HepG2 (cell line): ENCODE measurements at regions not wholly inside any gene's neighbourhood (a gene's known extent, or its start where the extent isn't known, plus 50 kb on each side); places are given as distances from the start of the nearest gene placed in this dataset.

Source experiments
- ATAC-seq: fragments of 200-7000 bp; cut with Tn5 transposase; 3 replicates; pipeline ENCODE4 v1.9.1; 2020; ENCODE audit warnings: mild to moderate bottlenecking, moderate library complexity
- BruUV-seq: library from RNA; stranded (reverse); fragments of 400-500 nt; replicated peaks from 2 replicates; lab custom pipeline; 2021; lab: Mats Ljungman, UMichigan
- CTCF ChIA-PET: fragments of 300-600 bp; formaldehyde crosslinking; extraction: SDS; loops from one replicate; lab custom pipeline; 2021; ENCODE audit warnings: low total read pairs, inconsistent platforms, low intra/inter-chr PET ratio; lab: Yijun Ruan, JAX
- POLR2A ChIA-PET: fragments of 350-600 bp; sonication (Branson Sonifier 250); formaldehyde crosslinking; loops from one replicate; lab custom pipeline; 2020; ENCODE audit warnings: antibody characterized with exemption, inconsistent platforms; lab: Yijun Ruan, JAX
- DNase-seq: peaks from one replicate; pipeline ENCODE4 v3.0.0-alpha.2; 2015; ENCODE audit warnings: low spot score
- FAIRE-seq: peaks from 3 replicates; lab custom pipeline; 2011; peaks lifted over from hg19 to GRCh38; lab: Jason Lieb, UNC
- H2AFZ ChIP-seq: one replicate; pipeline ENCODE4 v1.6.1; 2011; ENCODE audit warnings: low read length, inconsistent platforms
- H3K27ac ChIP-seq: fragments of 300-600 bp; 3 replicates; pipeline ENCODE4 v1.8.0; 2011; ENCODE audit warnings: mixed run types, mild to moderate bottlenecking, mixed read lengths, low read length, inconsistent platforms; ENCODE audit not compliant: insufficient read depth; ENCODE audit errors: extremely low read length
- H3K27me3 ChIP-seq, 2 experiments: fragments of 200-600 bp in 1 of 2; 2 replicates in 1 of 2; 3 replicates in 1 of 2; pipeline versions ENCODE4 v1.6.0 to v1.8.0; 2011; ENCODE audit warnings: low read length in 2 of 2, mild to moderate bottlenecking in 2 of 2, moderate library complexity in 2 of 2, inconsistent platforms in 1 of 2; ENCODE audit not compliant: insufficient read depth in 2 of 2, control insufficient read depth in 1 of 2
- H3K36me3 ChIP-seq, 2 experiments: fragments of 200-600 bp in 1 of 2; replicated peaks in 1 of 2; 2 replicates in 1 of 2; 3 replicates in 1 of 2; pipeline versions ENCODE4 v1.5.1 to v1.8.0; 2011; ENCODE audit warnings: low read length in 2 of 2, inconsistent platforms in 1 of 2; ENCODE audit not compliant: insufficient read depth in 2 of 2, control insufficient read depth in 1 of 2
- H3K4me1 ChIP-seq: 2 replicates; pipeline ENCODE4 v1.5.1; 2012; ENCODE audit warnings: low read length, inconsistent platforms; ENCODE audit not compliant: insufficient read depth
- H3K4me2 ChIP-seq: 2 replicates; pipeline ENCODE4 v1.6.0; 2011; ENCODE audit warnings: low read depth, low read length, inconsistent platforms
- H3K4me3 ChIP-seq, 3 experiments: fragments of 200-600 bp in 1 of 3; sonication (generic), shearing (Covaris generic) in 1 of 3; replicated peaks in 1 of 3; 2 replicates each; pipeline ENCODE4 v1.5.1; 2011 to 2016; ENCODE audit warnings: low read length in 3 of 3, inconsistent platforms in 2 of 3, low read depth in 2 of 3, mild to moderate bottlenecking in 2 of 3, control low read depth in 1 of 3, mixed read lengths in 1 of 3; ENCODE audit not compliant: insufficient read depth in 1 of 3
- H3K79me2 ChIP-seq: one replicate; pipeline ENCODE4 v1.6.1; 2011; ENCODE audit warnings: low read length, inconsistent platforms; ENCODE audit not compliant: insufficient read depth
- H3K9ac ChIP-seq: 2 replicates; pipeline ENCODE4 v1.6.0; 2011; ENCODE audit warnings: mild to moderate bottlenecking, low read depth, low read length, inconsistent platforms; ENCODE audit not compliant: insufficient read depth
- H3K9me3 ChIP-seq: 2 replicates; pipeline ENCODE4 v1.5.1; 2012; ENCODE audit warnings: mild to moderate bottlenecking, low read length
- H4K20me1 ChIP-seq: 2 replicates; pipeline ENCODE4 v1.6.0; 2011; ENCODE audit warnings: inconsistent platforms, mild to moderate bottlenecking, low read length, moderate library complexity; ENCODE audit not compliant: insufficient read depth
- CREM ChIP-seq, 2 experiments: sonication (generic) in 1 of 2; formaldehyde crosslinking in 1 of 2; IDR thresholded peaks; 2 replicates each; pipeline versions ENCODE4 v1.4.0 to v1.6.1; 2016 to 2020; ENCODE audit warnings: antibody characterized with exemption in 1 of 2, mild to moderate bottlenecking in 1 of 2, missing genetic modification reagents in 1 of 2
- DNMT1 ChIP-seq: sonication (generic); formaldehyde crosslinking; IDR thresholded peaks from 2 replicates; pipeline ENCODE4 v1.5.1; 2020; ENCODE audit warnings: mild to moderate bottlenecking, missing genetic modification reagents
- ELF1 ChIP-seq: sonication (generic); formaldehyde crosslinking; IDR thresholded peaks from 2 replicates; pipeline ENCODE4 v1.4.0; 2020; ENCODE audit warnings: missing genetic modification reagents
- ETV6 ChIP-seq: sonication (generic); formaldehyde crosslinking; conservative IDR thresholded peaks from 2 replicates; pipeline ENCODE4 v1.4.0; 2020; ENCODE audit warnings: missing genetic modification reagents
- MLXIP ChIP-seq: sonication (generic); formaldehyde crosslinking; IDR thresholded peaks from 2 replicates; pipeline ENCODE4 v1.9.0; 2021; ENCODE audit warnings: missing genetic modification reagents, borderline replicate concordance
- MXI1 ChIP-seq: IDR thresholded peaks from 3 replicates; pipeline ENCODE4 v1.6.1; 2012; ENCODE audit warnings: low read depth, low read length, inconsistent platforms, borderline replicate concordance
- NCOA1 ChIP-seq: sonication (generic); formaldehyde crosslinking; IDR thresholded peaks from 2 replicates; pipeline ENCODE4 v1.9.0; 2021; ENCODE audit warnings: missing genetic modification reagents
- PAXIP1 ChIP-seq: sonication (generic); formaldehyde crosslinking; conservative IDR thresholded peaks from 2 replicates; pipeline ENCODE4 v1.4.0; 2020; ENCODE audit warnings: mild to moderate bottlenecking, missing genetic modification reagents, moderate library complexity
- THAP11 ChIP-seq: IDR thresholded peaks from 2 replicates; pipeline ENCODE4 v1.6.1; 2016; ENCODE audit warnings: missing biosample characterization, missing genetic modification reagents
- ZBTB25 ChIP-seq: IDR thresholded peaks from 2 replicates; pipeline ENCODE4 v1.6.1; 2018; ENCODE audit warnings: missing genetic modification reagents
- ZNF280B ChIP-seq: sonication (generic); formaldehyde crosslinking; IDR thresholded peaks from 2 replicates; pipeline ENCODE4 v1.5.0; 2020; ENCODE audit warnings: missing genetic modification reagents, mild to moderate bottlenecking, borderline replicate concordance
- ZNF331 ChIP-seq: sonication (generic); formaldehyde crosslinking; IDR thresholded peaks from 2 replicates; pipeline ENCODE4 v1.4.0; 2020; ENCODE audit warnings: missing genetic modification reagents
- ZNF430 ChIP-seq: sonication (generic); formaldehyde crosslinking; IDR thresholded peaks from 2 replicates; pipeline ENCODE4 v1.9.0; 2021; ENCODE audit warnings: mild to moderate bottlenecking, missing genetic modification reagents
- ZSCAN30 ChIP-seq: sonication (generic); formaldehyde crosslinking; IDR thresholded peaks from 2 replicates; pipeline ENCODE4 v1.5.0; 2020; ENCODE audit warnings: mild to moderate bottlenecking, missing genetic modification reagents
- WGBS: methylation state at CpG from one replicate; pipeline ENCODE4 v1.1.6; 2017; ENCODE audit warnings: low lambda C conversion rate; 5-methylcytosine and 5-hydroxymethylcytosine counted together
- in situ Hi-C: cut with HindIII; loops from 2 replicates; pipeline ENCODE4 v1.10.0; 2017; ENCODE audit warnings: low pct_unique_long_range_greater_than_20kb; ENCODE audit not compliant: extremely low pct_ligation_motif_present
- intact Hi-C: fragments of 100-400 bp; cut with micrococcal nuclease; formaldehyde crosslinking; loops from one replicate; pipeline ENCODE4 v1.10.0; 2022; ENCODE audit not compliant: unreplicated experiment

GRCh38 chr12:41715256-41715655, 429.4 kb downstream of the GXYLT1 start:
- Histone ChIP-seq H3K4me1 (no peaks in the 10 kb centered on the region), H3K9me3 (no peaks in the 10 kb centered on the region), H3K27ac (no peak overlapping the region), H3K36me3 (no peaks in the 10 kb centered on the region), H3K79me2 (no peaks in the 10 kb centered on the region), H3K27me3 (no peaks in the 10 kb centered on the region), H4K20me1 (no peaks in the 10 kb centered on the region)
- ATAC-seq = no peak
- in situ Hi-C loops = no loop called here
- CTCF ChIA-PET = no interaction called here
- WGBS = 36% methylated on average over 3 of the region's 3 CpGs
- no peak for TF ChIP-seq CREM (IDR thresholded peaks at IDR 0.05)
- no peak for TF ChIP-seq CREM (CRISPR knock-in tag; IDR thresholded peaks at IDR 0.05)
- no peak for TF ChIP-seq MLXIP (CRISPR knock-in tag)
- TF ChIP-seq ETV6 (CRISPR knock-in tag) = no peak
- TF ChIP-seq ZNF280B = no peak
- TF ChIP-seq ZBTB25 (CRISPR knock-in tag) = no peak
- no peak for TF ChIP-seq ELF1 (CRISPR knock-in tag)
- no peak for TF ChIP-seq ZNF331 (CRISPR knock-in tag)
- no peak for TF ChIP-seq DNMT1
- no peak for TF ChIP-seq THAP11 (CRISPR knock-in tag)
- no peak for TF ChIP-seq NCOA1 (CRISPR knock-in tag)
- TF ChIP-seq MXI1 = no peak
- TF ChIP-seq ZSCAN30 (CRISPR knock-in tag) = no peak
- TF ChIP-seq PAXIP1 (CRISPR knock-in tag) = no peak
- TF ChIP-seq ZNF430 = no peak
- TF ChIP-seq, all 625 proteins: peak for 0
- intact Hi-C loops = no loop called here
- Histone ChIP-seq H3K9ac (no peak overlapping the region), H2AFZ (no peak overlapping the region), H3K4me3 (no peak overlapping the region), H3K4me2 (no peak overlapping the region)
- DNase-seq = no peak
- no peak for FAIRE-seq
- POLR2A ChIA-PET = no interaction called here
- BruUV-seq = no TSS peak
